GM12878 (cell line): ENCODE measurements at regions not wholly inside any gene's neighbourhood (a gene's known extent, or its start where the extent isn't known, plus 50 kb on each side); places are given as distances from the start of the nearest gene placed in this dataset.

ENCODE experiments used
- CBX5 ChIP-seq: sonication (generic); IDR thresholded peaks from 2 replicates; pipeline ENCODE4 v1.6.1; 2016; ENCODE audit warnings: low read depth, moderate library complexity, mild to moderate bottlenecking, inconsistent platforms
- CHD2 ChIP-seq: IDR thresholded peaks from 2 replicates; pipeline ENCODE4 v1.6.1; 2011; ENCODE audit warnings: low read depth, low read length, improper control_type of control experiment, borderline replicate concordance
- DPF2 ChIP-seq: fragments of 450-650 bp; IDR thresholded peaks from 2 replicates; pipeline ENCODE4 v1.6.1; 2017; ENCODE audit warnings: mild to moderate bottlenecking
- EP300 ChIP-seq, 2 experiments: fragments of 150-350 bp in 1 of 2; IDR thresholded peaks; 2 replicates each; pipeline ENCODE4 v1.6.1; 2011 to 2012; ENCODE audit warnings: low read depth in 2 of 2, low read length in 2 of 2, borderline replicate concordance in 1 of 2, improper control_type of control experiment in 1 of 2, inconsistent platforms in 1 of 2; ENCODE audit not compliant: control insufficient read depth in 1 of 2
- FOXK2 ChIP-seq: fragments of 450-650 bp; IDR thresholded peaks from 2 replicates; pipeline ENCODE4 v1.6.1; 2017; ENCODE audit warnings: mild to moderate bottlenecking, moderate library complexity
- HDAC2 ChIP-seq: fragments of 200-600 bp; sonication (generic); IDR thresholded peaks from 2 replicates; pipeline ENCODE4 v1.6.1; 2017
- IRF4 ChIP-seq: IDR thresholded peaks from 2 replicates; pipeline ENCODE4 v1.6.1; 2011; ENCODE audit warnings: low read depth, low read length
- MEF2A ChIP-seq: IDR thresholded peaks from 2 replicates; pipeline ENCODE4 v1.6.1; 2011; ENCODE audit warnings: low read depth, mild to moderate bottlenecking, low read length, moderate library complexity; ENCODE audit not compliant: insufficient read depth
- MEF2B ChIP-seq: fragments of 450-650 bp; IDR thresholded peaks from 2 replicates; pipeline ENCODE4 v1.6.1; 2018; ENCODE audit warnings: mild to moderate bottlenecking, moderate library complexity; ENCODE audit not compliant: partially characterized antibody, poor library complexity, severe bottlenecking
- MTA2 ChIP-seq: fragments of 450-650 bp; IDR thresholded peaks from 2 replicates; pipeline ENCODE4 v1.6.1; 2016; ENCODE audit warnings: low read depth, mild to moderate bottlenecking, moderate library complexity
- POLR2AphosphoS2 ChIP-seq: IDR thresholded peaks from 2 replicates; pipeline ENCODE4 v1.6.1; 2011; ENCODE audit warnings: low read depth, mild to moderate bottlenecking, low read length, improper control_type of control experiment, moderate library complexity
- POU2F2 ChIP-seq: IDR thresholded peaks from 3 replicates; pipeline ENCODE4 v1.6.1; 2011; ENCODE audit warnings: low read depth, mild to moderate bottlenecking, low read length, borderline replicate concordance
- RB1 ChIP-seq: fragments of 450-650 bp; formaldehyde crosslinking; IDR thresholded peaks from 2 replicates; pipeline ENCODE4 v1.6.1; 2017; ENCODE audit warnings: mild to moderate bottlenecking, borderline replicate concordance
- SIX5 ChIP-seq: IDR thresholded peaks from 2 replicates; pipeline ENCODE4 v1.6.1; 2011; ENCODE audit warnings: mild to moderate bottlenecking, low read depth, low read length, moderate library complexity; ENCODE audit not compliant: severe bottlenecking
- SREBF1 ChIP-seq: IDR thresholded peaks from 2 replicates; pipeline ENCODE4 v1.6.1; 2012; ENCODE audit warnings: mild to moderate bottlenecking, low read length
- SUPT20H ChIP-seq: IDR thresholded peaks from 2 replicates; pipeline ENCODE4 v1.6.1; 2011; ENCODE audit warnings: low read depth, mild to moderate bottlenecking, low read length, moderate library complexity, borderline replicate concordance; ENCODE audit not compliant: control insufficient read depth
- ZNF384 ChIP-seq: IDR thresholded peaks from 2 replicates; pipeline ENCODE4 v1.6.1; 2012; ENCODE audit warnings: low read depth, mild to moderate bottlenecking, low read length, improper control_type of control experiment, borderline replicate concordance
- TF ChIP-seq, protein P1 (sequence below): IDR thresholded peaks from 2 replicates; pipeline ENCODE4 v1.6.1; 2012; ENCODE audit warnings: low read length, inconsistent platforms
- TF ChIP-seq, protein P2 (sequence below): fragments of 450-650 bp; IDR thresholded peaks from 2 replicates; pipeline ENCODE4 v1.6.1; 2017; ENCODE audit warnings: low read depth, mild to moderate bottlenecking, moderate library complexity
- TF ChIP-seq, protein P3 (sequence below): fragments of 450-650 bp; formaldehyde crosslinking; IDR thresholded peaks from 2 replicates; pipeline ENCODE4 v1.4.0; 2020; ENCODE audit warnings: mild to moderate bottlenecking, moderate library complexity
- TF ChIP-seq, protein P4 (sequence below): fragments of 450-650 bp; IDR thresholded peaks from 2 replicates; pipeline ENCODE4 v1.6.1; 2018; ENCODE audit warnings: borderline replicate concordance, mild to moderate bottlenecking; ENCODE audit not compliant: partially characterized antibody

DNA sequence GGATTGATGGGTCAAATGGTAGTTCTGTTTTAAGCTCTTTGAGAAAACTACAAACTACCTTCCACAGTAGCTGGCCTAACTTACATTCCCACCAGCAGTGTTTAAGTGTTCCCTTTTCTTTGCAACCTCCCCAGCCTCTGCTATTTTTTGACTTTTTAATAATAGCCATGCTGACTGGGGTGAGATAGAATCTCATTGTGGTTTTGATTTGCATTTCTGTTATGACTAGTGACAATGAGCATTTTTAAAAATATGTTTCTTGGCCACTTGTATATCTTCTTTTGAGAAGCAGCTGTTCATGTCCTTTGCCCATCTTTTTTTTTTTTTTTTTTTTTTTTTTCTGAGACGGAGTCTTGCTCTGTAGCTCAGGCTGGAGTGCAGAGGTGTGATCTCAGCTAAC is 155.2 kb upstream of the BMPER start (continued):
- TF ChIP-seq, protein P1, sequence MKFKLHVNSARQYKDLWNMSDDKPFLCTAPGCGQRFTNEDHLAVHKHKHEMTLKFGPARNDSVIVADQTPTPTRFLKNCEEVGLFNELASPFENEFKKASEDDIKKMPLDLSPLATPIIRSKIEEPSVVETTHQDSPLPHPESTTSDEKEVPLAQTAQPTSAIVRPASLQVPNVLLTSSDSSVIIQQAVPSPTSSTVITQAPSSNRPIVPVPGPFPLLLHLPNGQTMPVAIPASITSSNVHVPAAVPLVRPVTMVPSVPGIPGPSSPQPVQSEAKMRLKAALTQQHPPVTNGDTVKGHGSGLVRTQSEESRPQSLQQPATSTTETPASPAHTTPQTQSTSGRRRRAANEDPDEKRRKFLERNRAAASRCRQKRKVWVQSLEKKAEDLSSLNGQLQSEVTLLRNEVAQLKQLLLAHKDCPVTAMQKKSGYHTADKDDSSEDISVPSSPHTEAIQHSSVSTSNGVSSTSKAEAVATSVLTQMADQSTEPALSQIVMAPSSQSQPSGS: peak; percentile 42; the same call in 1 of the 2 replicates
- TF ChIP-seq CBX5 (0 out of 2 replicates have a peak, but pooled peaks have one; percentile 66), CHD2 (no peak), MTA2 (peak; percentile 54; the same call in 1 of the 2 replicates), POLR2AphosphoS2 (no peak), MEF2A (peak; percentile 81; the same call in 1 of the 2 replicates), SUPT20H (no peak), ZNF384 (peak; percentile 86), RB1 (no peak), MEF2B (peak; percentile 67), FOXK2 (no peak), HDAC2 (no peak), POU2F2 (peak; percentile 62; the same call in 1 of the 3 replicates), SIX5 (no peak), SREBF1 (no peak), EP300 (IDR thresholded peaks at IDR 0.05; ENCODE audit: borderline replicate concordance in 1 of 2, control insufficient read depth in 1 of 2, low read depth in 2 of 2, low read length in 2 of 2) (peak in 1 of 2 experiments; percentile 34; a peak in 1 of 4 replicates), IRF4 (no peak), DPF2 (0 out of 2 replicates have a peak, but pooled peaks have one; percentile 48)
- TF ChIP-seq, protein P2, sequence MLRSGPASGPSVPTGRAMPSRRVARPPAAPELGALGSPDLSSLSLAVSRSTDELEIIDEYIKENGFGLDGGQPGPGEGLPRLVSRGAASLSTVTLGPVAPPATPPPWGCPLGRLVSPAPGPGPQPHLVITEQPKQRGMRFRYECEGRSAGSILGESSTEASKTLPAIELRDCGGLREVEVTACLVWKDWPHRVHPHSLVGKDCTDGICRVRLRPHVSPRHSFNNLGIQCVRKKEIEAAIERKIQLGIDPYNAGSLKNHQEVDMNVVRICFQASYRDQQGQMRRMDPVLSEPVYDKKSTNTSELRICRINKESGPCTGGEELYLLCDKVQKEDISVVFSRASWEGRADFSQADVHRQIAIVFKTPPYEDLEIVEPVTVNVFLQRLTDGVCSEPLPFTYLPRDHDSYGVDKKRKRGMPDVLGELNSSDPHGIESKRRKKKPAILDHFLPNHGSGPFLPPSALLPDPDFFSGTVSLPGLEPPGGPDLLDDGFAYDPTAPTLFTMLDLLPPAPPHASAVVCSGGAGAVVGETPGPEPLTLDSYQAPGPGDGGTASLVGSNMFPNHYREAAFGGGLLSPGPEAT: peak; percentile 18; the same call in 1 of the 2 replicates
- TF ChIP-seq, protein P3, sequence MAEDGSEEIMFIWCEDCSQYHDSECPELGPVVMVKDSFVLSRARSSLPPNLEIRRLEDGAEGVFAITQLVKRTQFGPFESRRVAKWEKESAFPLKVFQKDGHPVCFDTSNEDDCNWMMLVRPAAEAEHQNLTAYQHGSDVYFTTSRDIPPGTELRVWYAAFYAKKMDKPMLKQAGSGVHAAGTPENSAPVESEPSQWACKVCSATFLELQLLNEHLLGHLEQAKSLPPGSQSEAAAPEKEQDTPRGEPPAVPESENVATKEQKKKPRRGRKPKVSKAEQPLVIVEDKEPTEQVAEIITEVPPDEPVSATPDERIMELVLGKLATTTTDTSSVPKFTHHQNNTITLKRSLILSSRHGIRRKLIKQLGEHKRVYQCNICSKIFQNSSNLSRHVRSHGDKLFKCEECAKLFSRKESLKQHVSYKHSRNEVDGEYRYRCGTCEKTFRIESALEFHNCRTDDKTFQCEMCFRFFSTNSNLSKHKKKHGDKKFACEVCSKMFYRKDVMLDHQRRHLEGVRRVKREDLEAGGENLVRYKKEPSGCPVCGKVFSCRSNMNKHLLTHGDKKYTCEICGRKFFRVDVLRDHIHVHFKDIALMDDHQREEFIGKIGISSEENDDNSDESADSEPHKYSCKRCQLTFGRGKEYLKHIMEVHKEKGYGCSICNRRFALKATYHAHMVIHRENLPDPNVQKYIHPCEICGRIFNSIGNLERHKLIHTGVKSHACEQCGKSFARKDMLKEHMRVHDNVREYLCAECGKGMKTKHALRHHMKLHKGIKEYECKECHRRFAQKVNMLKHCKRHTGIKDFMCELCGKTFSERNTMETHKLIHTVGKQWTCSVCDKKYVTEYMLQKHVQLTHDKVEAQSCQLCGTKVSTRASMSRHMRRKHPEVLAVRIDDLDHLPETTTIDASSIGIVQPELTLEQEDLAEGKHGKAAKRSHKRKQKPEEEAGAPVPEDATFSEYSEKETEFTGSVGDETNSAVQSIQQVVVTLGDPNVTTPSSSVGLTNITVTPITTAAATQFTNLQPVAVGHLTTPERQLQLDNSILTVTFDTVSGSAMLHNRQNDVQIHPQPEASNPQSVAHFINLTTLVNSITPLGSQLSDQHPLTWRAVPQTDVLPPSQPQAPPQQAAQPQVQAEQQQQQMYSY (CRISPR knock-in tag): no peak
- TF ChIP-seq, protein P4, sequence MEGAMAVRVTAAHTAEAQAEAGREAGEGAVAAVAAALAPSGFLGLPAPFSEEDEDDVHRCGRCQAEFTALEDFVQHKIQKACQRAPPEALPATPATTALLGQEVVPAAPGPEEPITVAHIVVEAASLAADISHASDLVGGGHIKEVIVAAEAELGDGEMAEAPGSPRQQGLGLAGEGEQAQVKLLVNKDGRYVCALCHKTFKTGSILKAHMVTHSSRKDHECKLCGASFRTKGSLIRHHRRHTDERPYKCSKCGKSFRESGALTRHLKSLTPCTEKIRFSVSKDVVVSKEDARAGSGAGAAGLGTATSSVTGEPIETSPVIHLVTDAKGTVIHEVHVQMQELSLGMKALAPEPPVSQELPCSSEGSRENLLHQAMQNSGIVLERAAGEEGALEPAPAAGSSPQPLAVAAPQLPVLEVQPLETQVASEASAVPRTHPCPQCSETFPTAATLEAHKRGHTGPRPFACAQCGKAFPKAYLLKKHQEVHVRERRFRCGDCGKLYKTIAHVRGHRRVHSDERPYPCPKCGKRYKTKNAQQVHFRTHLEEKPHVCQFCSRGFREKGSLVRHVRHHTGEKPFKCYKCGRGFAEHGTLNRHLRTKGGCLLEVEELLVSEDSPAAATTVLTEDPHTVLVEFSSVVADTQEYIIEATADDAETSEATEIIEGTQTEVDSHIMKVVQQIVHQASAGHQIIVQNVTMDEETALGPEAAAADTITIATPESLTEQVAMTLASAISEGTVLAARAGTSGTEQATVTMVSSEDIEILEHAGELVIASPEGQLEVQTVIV: no peak
